ENCODE measurements at regions not wholly inside any gene's neighbourhood (a gene's known extent, or its start where the extent isn't known, plus 50 kb on each side); places are given as distances from the start of the nearest gene placed in this dataset.

DNA sequence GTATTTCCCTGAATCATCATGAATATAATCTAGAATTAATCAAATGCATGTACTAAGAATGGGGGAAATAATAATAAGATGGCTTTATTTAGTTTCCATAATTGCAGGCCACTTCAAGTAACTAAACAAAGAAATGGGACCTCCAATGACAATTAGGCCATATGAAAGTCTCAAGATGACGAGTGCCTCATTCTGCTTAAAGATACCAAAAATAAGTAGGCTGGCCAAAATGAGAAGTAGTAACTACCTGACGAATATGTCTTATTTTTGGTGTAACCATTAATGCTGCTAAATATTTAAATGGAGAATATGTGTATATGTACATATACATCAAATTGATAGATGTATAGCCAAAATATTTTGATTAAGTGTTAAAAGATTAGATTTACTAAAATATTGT lies 932.6 kb downstream of the EPHA3 start:
- WGBS (ENCODE audit: insufficient coverage): no CpG with 5 or more reads among the region's 2 CpGs
- H3K9me3 ChIP-seq (ENCODE audit: control insufficient read depth, insufficient read depth, low read length): no peaks in the 10 kb centered on the region
- H3K36me3 ChIP-seq (ENCODE audit: control insufficient read depth, insufficient read depth, low read length): no peaks in the 10 kb centered on the region
- no peaks in the 10 kb centered on the region for H3K4me1 ChIP-seq (ENCODE audit: control insufficient read depth, insufficient read depth, low read length)
- H3K27me3 ChIP-seq (ENCODE audit: control insufficient read depth, insufficient read depth, low read length): no peaks in the 10 kb centered on the region
- H3K27ac ChIP-seq (ENCODE audit: low read depth, low read length): no peak overlapping the region
- no peak overlapping the region for H3K4me3 ChIP-seq (ENCODE audit: low read depth, low read length)
- DNase-seq (ENCODE audit: low read depth in 4 of 6, low spot score in 6 of 6): no peak

DNA sequence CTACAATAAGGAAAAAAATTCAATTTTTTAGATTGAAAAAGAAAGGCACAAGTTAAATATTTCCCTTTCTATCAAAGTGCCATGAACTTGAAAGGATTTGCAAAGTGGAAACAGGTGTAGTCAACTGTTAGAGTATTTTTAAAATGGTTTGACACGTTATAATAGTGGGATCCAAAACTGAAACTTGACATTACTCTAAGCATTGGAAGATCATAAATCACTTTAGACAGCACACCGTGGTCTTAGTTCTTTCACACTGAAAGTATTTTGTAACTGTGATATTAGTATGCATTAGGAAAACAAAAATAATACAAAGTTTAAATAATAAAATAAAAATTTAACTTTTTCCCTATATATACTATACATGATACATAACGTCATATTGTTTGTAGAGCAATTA lies 933.1 kb downstream of the EPHA3 start:
- WGBS (ENCODE audit: insufficient coverage): no CpG with 5 or more reads among the region's 3 CpGs
- no peaks in the 10 kb centered on the region for H3K4me1 ChIP-seq (ENCODE audit: control insufficient read depth, insufficient read depth, low read length)

DNA sequence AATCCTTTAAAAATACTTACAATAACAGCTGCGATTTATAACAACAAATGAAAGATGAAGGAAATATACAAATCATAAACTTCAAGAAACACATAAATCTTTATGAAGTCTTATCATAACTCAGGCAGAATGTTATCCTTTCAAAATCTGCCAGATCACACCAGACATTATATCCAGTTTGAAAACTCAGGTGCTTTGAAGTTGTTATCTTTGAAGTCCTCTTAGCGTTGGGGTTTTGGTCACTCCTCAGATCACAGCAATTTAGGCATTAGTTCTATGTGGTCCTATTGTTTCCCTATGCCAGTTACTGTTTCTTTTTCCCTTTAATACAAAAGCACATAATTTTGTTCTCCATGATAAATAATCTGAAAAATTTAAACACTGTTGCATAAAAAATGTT lies 934.6 kb downstream of the EPHA3 start:
- H3K9me3 ChIP-seq (ENCODE audit: control insufficient read depth, insufficient read depth, low read length): no peaks in the 10 kb centered on the region
- H3K27ac ChIP-seq (ENCODE audit: low read depth, low read length): no peak overlapping the region
- H3K4me3 ChIP-seq (ENCODE audit: low read depth, low read length): no peak overlapping the region
- WGBS (ENCODE audit: insufficient coverage): 60% methylated on average over 1 of the region's 2 CpGs
- DNase-seq (ENCODE audit: low read depth in 4 of 6, low spot score in 6 of 6): no peak
- H3K4me1 ChIP-seq (ENCODE audit: control insufficient read depth, insufficient read depth, low read length): no peaks in the 10 kb centered on the region
- H3K27me3 ChIP-seq (ENCODE audit: control insufficient read depth, insufficient read depth, low read length): no peaks in the 10 kb centered on the region
- no peaks in the 10 kb centered on the region for H3K36me3 ChIP-seq (ENCODE audit: control insufficient read depth, insufficient read depth, low read length)

More for the DNA sequence above, 933.1 kb downstream of the EPHA3 start:
- no peaks in the 10 kb centered on the region for H3K27me3 ChIP-seq (ENCODE audit: control insufficient read depth, insufficient read depth, low read length)
- no peak overlapping the region for H3K27ac ChIP-seq (ENCODE audit: low read depth, low read length)
- no peaks in the 10 kb centered on the region for H3K36me3 ChIP-seq (ENCODE audit: control insufficient read depth, insufficient read depth, low read length)
- H3K9me3 ChIP-seq (ENCODE audit: control insufficient read depth, insufficient read depth, low read length): no peaks in the 10 kb centered on the region
- H3K4me3 ChIP-seq (ENCODE audit: low read depth, low read length): no peak overlapping the region
- DNase-seq (ENCODE audit: low read depth in 4 of 6, low spot score in 6 of 6): no peak

DNA sequence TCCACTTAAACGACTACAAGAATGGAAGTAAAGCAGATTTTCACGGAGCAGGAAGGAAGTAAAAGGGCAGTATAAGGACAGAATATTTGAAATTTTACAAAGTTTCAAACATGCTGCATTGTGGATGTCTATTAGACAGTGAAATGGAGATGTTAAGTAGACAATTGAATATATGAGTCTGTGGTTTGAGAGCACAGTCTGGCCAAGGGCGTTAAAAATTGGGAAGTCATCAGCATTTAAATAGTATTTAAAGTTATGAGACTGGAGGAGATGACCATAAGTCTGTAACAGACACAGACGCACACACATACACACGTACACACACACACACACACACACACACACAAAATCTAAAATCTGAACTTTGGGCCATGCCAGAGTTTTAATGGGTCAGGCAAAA lies 935.9 kb downstream of the EPHA3 start:
- no peak for DNase-seq (ENCODE audit: low read depth in 4 of 6, low spot score in 6 of 6)
- Histone ChIP-seq H3K27me3 (ENCODE audit: control insufficient read depth, insufficient read depth, low read length) (no peaks in the 10 kb centered on the region), H3K4me3 (ENCODE audit: low read depth, low read length) (no peak overlapping the region), H3K27ac (ENCODE audit: low read depth, low read length) (no peak overlapping the region), H3K9me3 (ENCODE audit: control insufficient read depth, insufficient read depth, low read length) (no peaks in the 10 kb centered on the region), H3K4me1 (ENCODE audit: control insufficient read depth, insufficient read depth, low read length) (no peaks in the 10 kb centered on the region), H3K36me3 (ENCODE audit: control insufficient read depth, insufficient read depth, low read length) (no peaks in the 10 kb centered on the region)
- WGBS (ENCODE audit: insufficient coverage): 96% methylated on average over 2 of the region's 5 CpGs

DNA sequence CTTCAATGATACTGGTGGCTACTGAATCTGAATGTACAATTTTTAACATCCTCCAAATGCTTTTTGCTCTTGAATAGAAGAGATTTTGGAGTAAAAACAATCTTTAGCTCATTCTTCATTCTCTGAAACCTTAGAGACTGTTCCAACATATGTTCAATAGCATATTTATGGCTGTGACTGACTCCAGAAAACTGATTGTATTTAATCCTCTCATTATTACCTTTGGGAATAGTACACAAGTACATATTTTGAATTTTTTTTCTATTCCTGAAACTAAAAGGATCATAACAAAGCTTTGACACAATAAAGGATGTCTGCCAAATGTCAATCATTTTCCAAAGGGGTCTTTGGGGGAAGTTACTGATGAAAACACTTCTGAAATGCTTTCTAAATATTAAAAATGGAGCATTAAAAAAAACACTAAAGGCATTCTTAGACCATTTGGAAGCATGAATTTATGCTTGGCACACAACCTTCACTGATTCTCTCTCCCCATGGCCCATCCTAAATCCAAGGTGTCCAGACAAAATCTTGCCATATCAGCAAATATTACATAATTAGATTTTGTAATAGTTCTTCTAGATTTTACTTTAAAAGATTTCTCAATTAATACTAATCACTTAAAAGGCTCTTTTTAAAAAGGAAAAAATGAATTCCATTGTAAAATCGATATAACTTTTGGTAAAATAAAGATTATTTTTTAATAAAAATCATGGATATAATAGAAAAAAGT lies 936.8 kb downstream of the EPHA3 start:
- no peaks in the 10 kb centered on the region for H3K36me3 ChIP-seq (ENCODE audit: control insufficient read depth, insufficient read depth, low read length)
- H3K4me3 ChIP-seq (ENCODE audit: low read depth, low read length): no peak overlapping the region
- no peak overlapping the region for H3K27ac ChIP-seq (ENCODE audit: low read depth, low read length)
- H3K27me3 ChIP-seq (ENCODE audit: control insufficient read depth, insufficient read depth, low read length): no peaks in the 10 kb centered on the region
- WGBS (ENCODE audit: insufficient coverage): no CpG with 5 or more reads among the region's 1 CpG
- no peak for DNase-seq (ENCODE audit: low read depth in 4 of 6, low spot score in 6 of 6)
- no peaks in the 10 kb centered on the region for H3K4me1 ChIP-seq (ENCODE audit: control insufficient read depth, insufficient read depth, low read length)
- no peaks in the 10 kb centered on the region for H3K9me3 ChIP-seq (ENCODE audit: control insufficient read depth, insufficient read depth, low read length)

DNA sequence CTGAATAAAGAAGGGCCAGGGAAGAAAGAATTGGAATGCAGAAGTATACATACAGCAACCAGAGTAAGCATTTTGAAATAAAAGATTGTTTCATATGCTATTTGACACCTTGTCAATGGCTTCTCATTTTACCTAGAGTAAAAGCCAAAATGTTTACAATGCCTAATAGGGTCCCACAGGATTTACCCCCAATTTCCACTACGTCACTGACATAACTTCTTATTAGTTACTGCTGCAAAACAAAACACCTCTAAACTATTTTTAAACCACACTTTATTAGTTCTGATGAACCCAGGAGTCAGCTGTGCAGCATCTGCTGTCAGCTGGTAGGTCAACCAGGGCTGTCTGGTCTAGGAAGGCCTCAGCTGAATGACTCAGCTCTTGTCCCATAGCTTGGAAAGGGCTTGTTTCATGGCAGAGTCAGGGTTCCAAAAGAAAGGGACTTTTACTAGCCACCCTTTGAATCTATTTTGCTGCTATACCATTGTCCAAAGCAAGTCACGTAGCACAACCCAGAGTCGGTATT lies 945.1 kb downstream of the EPHA3 start:
- no peak overlapping the region for H3K27ac ChIP-seq (ENCODE audit: low read depth, low read length)
- no peak for DNase-seq (ENCODE audit: low read depth in 4 of 6, low spot score in 6 of 6)
- no peaks in the 10 kb centered on the region for H3K4me1 ChIP-seq (ENCODE audit: control insufficient read depth, insufficient read depth, low read length)
- no peaks in the 10 kb centered on the region for H3K36me3 ChIP-seq (ENCODE audit: control insufficient read depth, insufficient read depth, low read length)
- H3K4me3 ChIP-seq (ENCODE audit: low read depth, low read length): no peak overlapping the region
- WGBS (ENCODE audit: insufficient coverage): 83% methylated on average over 1 of the region's 3 CpGs
- no peaks in the 10 kb centered on the region for H3K9me3 ChIP-seq (ENCODE audit: control insufficient read depth, insufficient read depth, low read length)
- no peaks in the 10 kb centered on the region for H3K27me3 ChIP-seq (ENCODE audit: control insufficient read depth, insufficient read depth, low read length)

DNA sequence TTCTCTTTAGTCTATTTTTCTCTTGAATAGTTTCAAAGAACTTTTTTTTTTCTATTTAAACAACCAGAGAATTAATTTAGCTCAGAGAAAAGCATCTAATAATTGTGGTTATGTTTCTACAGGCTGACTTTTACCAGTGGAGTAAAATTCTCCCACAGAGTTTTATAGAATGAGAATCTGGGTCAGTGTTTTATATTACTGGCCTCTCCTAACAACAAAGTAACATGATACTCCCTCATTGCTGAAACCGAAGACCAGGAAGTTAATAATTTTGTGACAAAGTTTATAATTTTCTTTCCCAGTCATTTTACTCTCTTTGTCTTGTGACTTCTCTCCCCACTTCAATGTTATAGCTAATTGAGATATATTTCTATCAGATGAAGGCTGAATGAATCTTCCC lies 946.9 kb downstream of the EPHA3 start:
- H3K4me1 ChIP-seq (ENCODE audit: control insufficient read depth, insufficient read depth, low read length): no peaks in the 10 kb centered on the region
- no peaks in the 10 kb centered on the region for H3K27me3 ChIP-seq (ENCODE audit: control insufficient read depth, insufficient read depth, low read length)
- H3K27ac ChIP-seq (ENCODE audit: low read depth, low read length): no peak overlapping the region
- no peaks in the 10 kb centered on the region for H3K36me3 ChIP-seq (ENCODE audit: control insufficient read depth, insufficient read depth, low read length)
- WGBS (ENCODE audit: insufficient coverage): no CpG with 5 or more reads among the region's 1 CpG
- H3K9me3 ChIP-seq (ENCODE audit: control insufficient read depth, insufficient read depth, low read length): no peaks in the 10 kb centered on the region
- DNase-seq (ENCODE audit: low read depth in 4 of 6, low spot score in 6 of 6): no peak
- no peak overlapping the region for H3K4me3 ChIP-seq (ENCODE audit: low read depth, low read length)

DNA sequence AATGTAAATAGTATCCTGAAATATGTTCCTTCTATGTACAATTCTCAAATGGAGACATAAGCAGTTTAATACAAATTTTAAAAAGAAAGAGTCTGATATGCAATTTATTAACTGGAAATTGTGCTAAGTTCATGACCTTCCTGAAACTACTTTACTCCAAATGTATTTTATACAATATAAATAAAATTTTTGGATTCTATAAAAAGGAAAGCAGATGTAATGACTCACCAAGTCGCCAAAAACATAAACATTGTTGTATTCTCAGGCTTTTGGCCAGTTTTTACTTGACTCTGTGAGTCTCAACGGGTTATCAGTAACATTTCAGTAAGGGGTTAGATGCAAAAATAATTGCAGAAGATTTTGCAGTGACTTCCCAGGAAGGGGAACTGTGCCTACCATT lies 948.2 kb downstream of the EPHA3 start:
- Histone ChIP-seq H3K27ac (ENCODE audit: low read depth, low read length) (no peak overlapping the region), H3K4me1 (ENCODE audit: control insufficient read depth, insufficient read depth, low read length) (no peaks in the 10 kb centered on the region), H3K4me3 (ENCODE audit: low read depth, low read length) (no peak overlapping the region), H3K36me3 (ENCODE audit: control insufficient read depth, insufficient read depth, low read length) (no peaks in the 10 kb centered on the region), H3K27me3 (ENCODE audit: control insufficient read depth, insufficient read depth, low read length) (no peaks in the 10 kb centered on the region), H3K9me3 (ENCODE audit: control insufficient read depth, insufficient read depth, low read length) (no peaks in the 10 kb centered on the region)
- peak in 1 of 6 donors; percentile 35 for DNase-seq (ENCODE audit: low read depth in 4 of 6, low spot score in 6 of 6)
- no CpG with 5 or more reads among the region's 2 CpGs for WGBS (ENCODE audit: insufficient coverage)

DNA sequence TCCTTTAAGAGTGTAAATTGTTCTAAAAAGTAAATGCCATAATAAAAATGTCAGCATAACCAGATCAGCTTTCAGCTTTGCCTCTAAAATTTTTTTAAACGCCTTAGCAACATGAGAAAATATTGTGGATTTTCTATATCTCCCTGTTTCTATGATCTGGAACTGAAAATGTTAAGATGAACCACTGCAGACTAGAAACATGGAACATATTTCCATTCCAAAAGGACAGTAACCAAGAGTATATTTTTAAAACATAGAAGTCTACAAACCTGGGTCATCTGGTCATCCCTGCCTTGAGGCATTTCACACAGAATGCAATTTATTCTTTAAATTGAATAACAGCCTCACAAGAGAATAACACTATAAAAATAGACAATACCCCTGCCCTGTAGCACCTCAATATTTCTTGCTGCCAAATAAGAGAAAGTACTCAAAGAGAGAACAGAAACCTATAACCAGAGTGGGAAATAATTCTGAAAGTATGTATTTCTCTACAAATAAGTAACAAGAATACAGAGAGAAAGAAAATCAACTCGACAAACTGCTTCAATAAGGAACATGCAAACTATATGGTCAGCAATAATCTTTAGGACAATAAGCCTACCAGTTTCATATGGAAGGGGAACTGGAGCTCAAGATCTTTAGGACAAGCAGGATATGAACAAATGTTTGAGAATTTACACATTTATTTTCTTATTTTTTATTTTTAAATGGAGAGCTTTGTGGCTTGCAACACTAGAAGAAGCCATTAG lies 949.0 kb downstream of the EPHA3 start:
- Histone ChIP-seq H3K27me3 (ENCODE audit: control insufficient read depth, insufficient read depth, low read length) (no peaks in the 10 kb centered on the region), H3K4me3 (ENCODE audit: low read depth, low read length) (no peak overlapping the region), H3K27ac (ENCODE audit: low read depth, low read length) (no peak overlapping the region), H3K9me3 (ENCODE audit: control insufficient read depth, insufficient read depth, low read length) (no peaks in the 10 kb centered on the region), H3K36me3 (ENCODE audit: control insufficient read depth, insufficient read depth, low read length) (no peaks in the 10 kb centered on the region), H3K4me1 (ENCODE audit: control insufficient read depth, insufficient read depth, low read length) (no peaks in the 10 kb centered on the region)
- no CpG with 5 or more reads among the region's 2 CpGs for WGBS (ENCODE audit: insufficient coverage)
- DNase-seq (ENCODE audit: low read depth in 4 of 6, low spot score in 6 of 6): no peak

DNA sequence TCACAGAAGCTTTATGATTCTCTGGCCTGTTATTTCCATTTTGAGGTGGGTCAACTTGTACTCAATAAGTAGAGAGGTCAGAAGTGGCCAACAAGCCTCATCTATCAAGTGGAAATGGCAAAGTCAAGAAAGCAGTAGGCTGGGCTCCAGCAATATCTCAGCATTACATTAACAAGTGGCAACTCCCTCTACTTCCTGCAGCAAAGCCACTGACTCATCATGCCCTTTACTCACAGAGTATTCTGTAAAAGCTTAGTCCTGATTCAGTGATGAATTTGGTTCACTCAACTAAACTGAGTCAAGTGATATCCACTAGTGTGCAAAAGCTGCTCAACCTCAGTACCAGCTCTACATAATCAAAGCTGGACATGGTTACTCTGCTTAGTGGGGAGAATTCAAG lies 954.6 kb downstream of the EPHA3 start:
- DNase-seq (ENCODE audit: low read depth in 4 of 6, low spot score in 6 of 6): no peak
- Histone ChIP-seq H3K27me3 (ENCODE audit: control insufficient read depth, insufficient read depth, low read length) (no peaks in the 10 kb centered on the region), H3K36me3 (ENCODE audit: control insufficient read depth, insufficient read depth, low read length) (no peaks in the 10 kb centered on the region), H3K27ac (ENCODE audit: low read depth, low read length) (no peak overlapping the region), H3K9me3 (ENCODE audit: control insufficient read depth, insufficient read depth, low read length) (no peaks in the 10 kb centered on the region), H3K4me1 (ENCODE audit: control insufficient read depth, insufficient read depth, low read length) (no peaks in the 10 kb centered on the region), H3K4me3 (ENCODE audit: low read depth, low read length) (no peak overlapping the region)
